Glutamatergic neuron (in vitro differentiated cells): ENCODE measurements at regions not wholly inside any gene's neighbourhood (a gene's known extent, or its start where the extent isn't known, plus 50 kb on each side); places are given as distances from the start of the nearest gene placed in this dataset.

Source experiments
- DNase-seq: peaks from one replicate; pipeline ENCODE4 v3.0.0; 2022
- H3K27ac Mint-ChIP-seq: one replicate; pipeline ENCODE4 v1.8.0; 2020; ENCODE audit warnings: mild to moderate bottlenecking, mixed read lengths, inconsistent platforms; ENCODE audit not compliant: unreplicated experiment
- H3K27me3 Mint-ChIP-seq: one replicate; pipeline ENCODE4 v1.8.0; 2020; ENCODE audit warnings: mild to moderate bottlenecking, moderate library complexity, mixed read lengths, inconsistent platforms; ENCODE audit not compliant: unreplicated experiment
- H3K36me3 Mint-ChIP-seq: one replicate; pipeline ENCODE4 v1.8.0; 2020; ENCODE audit warnings: mild to moderate bottlenecking, mixed read lengths, inconsistent platforms; ENCODE audit not compliant: unreplicated experiment
- H3K4me1 Mint-ChIP-seq: one replicate; pipeline ENCODE4 v1.8.0; 2020; ENCODE audit warnings: mild to moderate bottlenecking, low read depth, mixed read lengths, inconsistent platforms; ENCODE audit not compliant: unreplicated experiment
- H3K4me3 Mint-ChIP-seq: one replicate; pipeline ENCODE4 v1.8.0; 2020; ENCODE audit warnings: mild to moderate bottlenecking, mixed read lengths, inconsistent platforms; ENCODE audit not compliant: unreplicated experiment
- H3K9me3 Mint-ChIP-seq: one replicate; pipeline ENCODE4 v1.8.0; 2020; ENCODE audit warnings: mild to moderate bottlenecking, moderate library complexity, mixed read lengths, inconsistent platforms; ENCODE audit not compliant: unreplicated experiment
- TF ChIP-seq, protein P1 (sequence below): fragments of 200-600 bp; sonication (generic); IDR thresholded peaks from one replicate; pipeline ENCODE4 v1.5.0; 2021; ENCODE audit not compliant: partially characterized antibody, unreplicated experiment

- H3K27me3 Mint-ChIP-seq = no peaks in the 10 kb centered on the region
- TF ChIP-seq, protein P1, sequence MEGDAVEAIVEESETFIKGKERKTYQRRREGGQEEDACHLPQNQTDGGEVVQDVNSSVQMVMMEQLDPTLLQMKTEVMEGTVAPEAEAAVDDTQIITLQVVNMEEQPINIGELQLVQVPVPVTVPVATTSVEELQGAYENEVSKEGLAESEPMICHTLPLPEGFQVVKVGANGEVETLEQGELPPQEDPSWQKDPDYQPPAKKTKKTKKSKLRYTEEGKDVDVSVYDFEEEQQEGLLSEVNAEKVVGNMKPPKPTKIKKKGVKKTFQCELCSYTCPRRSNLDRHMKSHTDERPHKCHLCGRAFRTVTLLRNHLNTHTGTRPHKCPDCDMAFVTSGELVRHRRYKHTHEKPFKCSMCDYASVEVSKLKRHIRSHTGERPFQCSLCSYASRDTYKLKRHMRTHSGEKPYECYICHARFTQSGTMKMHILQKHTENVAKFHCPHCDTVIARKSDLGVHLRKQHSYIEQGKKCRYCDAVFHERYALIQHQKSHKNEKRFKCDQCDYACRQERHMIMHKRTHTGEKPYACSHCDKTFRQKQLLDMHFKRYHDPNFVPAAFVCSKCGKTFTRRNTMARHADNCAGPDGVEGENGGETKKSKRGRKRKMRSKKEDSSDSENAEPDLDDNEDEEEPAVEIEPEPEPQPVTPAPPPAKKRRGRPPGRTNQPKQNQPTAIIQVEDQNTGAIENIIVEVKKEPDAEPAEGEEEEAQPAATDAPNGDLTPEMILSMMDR = no peak
Observed at GRCh38 chr6:113110211-113110610, 746.9 kb upstream of the MARCKS start.

GRCh38 chr6:113111550-113111949, 745.6 kb upstream of the MARCKS start:
- H3K4me3 Mint-ChIP-seq = no peak overlapping the region
- H3K27ac Mint-ChIP-seq = peak overlapping the region; percentile 53
- TF ChIP-seq, protein P1 = no peak
- H3K27me3 Mint-ChIP-seq = no peaks in the 10 kb centered on the region
- H3K36me3 Mint-ChIP-seq = no peaks in the 10 kb centered on the region
- no peak for DNase-seq
- H3K4me1 Mint-ChIP-seq = peaks cover 19% of the 10 kb centered on the region
- H3K9me3 Mint-ChIP-seq = peaks cover 6% of the 10 kb centered on the region

More at GRCh38 chr6:113110211-113110610, 746.9 kb upstream of the MARCKS start:
- DNase-seq = no peak
- no peak overlapping the region for H3K4me3 Mint-ChIP-seq
- peaks cover 19% of the 10 kb centered on the region for H3K4me1 Mint-ChIP-seq
- H3K27ac Mint-ChIP-seq = no peak overlapping the region
- no peaks in the 10 kb centered on the region for H3K36me3 Mint-ChIP-seq
- H3K9me3 Mint-ChIP-seq = peaks cover 6% of the 10 kb centered on the region

DNA sequence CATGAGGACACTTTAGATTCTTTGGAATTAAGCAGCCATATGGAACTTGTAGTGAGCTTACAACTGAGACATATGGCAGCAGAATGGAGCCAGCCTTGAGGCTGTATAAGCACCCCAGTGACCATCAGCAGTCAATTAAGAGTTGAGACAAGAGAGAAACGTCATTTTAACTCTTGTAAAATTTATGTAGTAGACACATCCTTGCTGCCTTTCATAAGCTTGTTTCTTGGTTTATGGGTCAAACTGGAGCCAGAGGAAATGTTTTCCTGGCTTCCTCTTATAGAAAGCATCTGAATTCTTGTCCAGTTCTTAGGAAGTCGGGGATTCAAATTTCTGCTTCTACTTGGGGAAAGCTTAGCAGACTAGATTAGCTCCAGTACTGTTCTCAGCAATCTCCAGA, 745.1 kb upstream of the MARCKS start:
- TF ChIP-seq, protein P1 = no peak
- Mint-ChIP-seq H3K4me3 (no peak overlapping the region), H3K4me1 (peaks cover 19% of the 10 kb centered on the region), H3K27me3 (no peaks in the 10 kb centered on the region), H3K36me3 (peaks cover 3% of the 10 kb centered on the region), H3K27ac (peak overlapping the region; percentile 53), H3K9me3 (peaks cover 6% of the 10 kb centered on the region)
- DNase-seq = no peak

- Mint-ChIP-seq H3K9me3 (peaks cover 9% of the 10 kb centered on the region), H3K27me3 (no peaks in the 10 kb centered on the region), H3K36me3 (peaks cover 12% of the 10 kb centered on the region), H3K4me1 (peaks cover 19% of the 10 kb centered on the region), H3K4me3 (no peak overlapping the region), H3K27ac (no peak overlapping the region)
- no peak for DNase-seq
- TF ChIP-seq, protein P1 = no peak
Observed at GRCh38 chr6:113115196-113115595, 741.9 kb upstream of the MARCKS start.

DNA sequence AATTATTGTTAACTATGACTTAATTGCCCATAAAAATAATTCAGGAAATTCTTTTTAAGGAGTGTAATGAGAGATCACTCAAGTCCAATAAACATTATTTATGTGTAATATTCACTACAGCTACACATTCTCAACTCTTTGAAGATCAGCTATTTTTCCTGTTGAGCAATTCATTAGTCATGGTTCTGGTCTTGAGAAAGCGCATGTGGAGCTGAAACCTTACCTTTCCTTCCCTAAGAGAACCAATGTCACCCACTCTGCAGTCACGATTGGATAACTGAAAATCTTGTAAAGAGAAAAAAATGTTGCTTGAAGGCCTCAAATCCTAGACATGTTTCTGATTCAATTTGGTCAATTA, 736.9 kb upstream of the MARCKS start:
- H3K36me3 Mint-ChIP-seq = peaks cover 12% of the 10 kb centered on the region

More for the DNA sequence above, 736.9 kb upstream of the MARCKS start:
- TF ChIP-seq, protein P1 = no peak
- H3K27me3 Mint-ChIP-seq = no peaks in the 10 kb centered on the region
- H3K4me1 Mint-ChIP-seq = peaks cover 6% of the 10 kb centered on the region
- no peak overlapping the region for H3K27ac Mint-ChIP-seq
- no peak for DNase-seq
- no peak overlapping the region for H3K4me3 Mint-ChIP-seq
- H3K9me3 Mint-ChIP-seq = peaks cover 6% of the 10 kb centered on the region
